IPS DF 6.9 (cell line): ENCODE measurements at regions not wholly inside any gene's neighbourhood (a gene's known extent, or its start where the extent isn't known, plus 50 kb on each side); places are given as distances from the start of the nearest gene placed in this dataset.
"Not testable (repeated sequence)": the region's sequence is repeated elsewhere in the genome, so short reads cannot be mapped to it uniquely, and the experiment has no call there.

Experiments used
- DNase-seq: peaks from one replicate; pipeline ENCODE4 v3.0.0-alpha.2; 2013; ENCODE audit warnings: low read depth, low spot score
- H3K27ac ChIP-seq: one replicate; pipeline ENCODE4 v1.5.1; 2013; ENCODE audit warnings: low read length, control low read depth
- H3K27me3 ChIP-seq: 2 replicates; pipeline ENCODE4 v1.6.1; 2013; ENCODE audit warnings: mild to moderate bottlenecking, low read length; ENCODE audit not compliant: control insufficient read depth, insufficient read depth
- H3K36me3 ChIP-seq: 2 replicates; pipeline ENCODE4 v1.6.1; 2013; ENCODE audit warnings: low read length; ENCODE audit not compliant: control insufficient read depth, insufficient read depth
- H3K4me1 ChIP-seq: 2 replicates; pipeline ENCODE4 v1.6.1; 2013; ENCODE audit warnings: low read length; ENCODE audit not compliant: control insufficient read depth, insufficient read depth
- H3K4me3 ChIP-seq: 2 replicates; pipeline ENCODE4 v1.5.1; 2013; ENCODE audit warnings: mild to moderate bottlenecking, low read length
- H3K9me3 ChIP-seq: 2 replicates; pipeline ENCODE4 v1.6.1; 2013; ENCODE audit warnings: low read length, inconsistent platforms; ENCODE audit not compliant: control insufficient read depth, insufficient read depth
- WGBS: extraction: QIAGEN DNeasy Blood & Tissue Kit; methylation state at CpG from one replicate; pipeline ENCODE4 v1.1.7; 2013; ENCODE audit warnings: mixed read lengths, missing lambda C conversion rate; ENCODE audit not compliant: insufficient read length, insufficient coverage; 5-methylcytosine and 5-hydroxymethylcytosine counted together

- DNase-seq, H3K27ac ChIP-seq, H3K27me3 ChIP-seq, H3K4me1 ChIP-seq, H3K4me3 ChIP-seq, H3K9me3 ChIP-seq, H3K36me3 ChIP-seq: not testable (repeated sequence)
- no CpG with 5 or more reads among the region's 1 CpG for WGBS
These were observed 637.6 kb upstream of the PCDH11Y start for GRCh38 chrY:4362455-4362854.

- H3K27ac ChIP-seq, H3K4me3 ChIP-seq, H3K4me1 ChIP-seq, H3K27me3 ChIP-seq, H3K36me3 ChIP-seq, H3K9me3 ChIP-seq: not testable (repeated sequence)
- DNase-seq, result peak; percentile 1
- no CpG with 5 or more reads among the region's 3 CpGs for WGBS
These were observed 596.3 kb upstream of the PCDH11Y start for GRCh38 chrY:4403790-4404189.
